ENCODE measurements at regions not wholly inside any gene's neighbourhood (a gene's known extent, or its start where the extent isn't known, plus 50 kb on each side); places are given as distances from the start of the nearest gene placed in this dataset.

DNA sequence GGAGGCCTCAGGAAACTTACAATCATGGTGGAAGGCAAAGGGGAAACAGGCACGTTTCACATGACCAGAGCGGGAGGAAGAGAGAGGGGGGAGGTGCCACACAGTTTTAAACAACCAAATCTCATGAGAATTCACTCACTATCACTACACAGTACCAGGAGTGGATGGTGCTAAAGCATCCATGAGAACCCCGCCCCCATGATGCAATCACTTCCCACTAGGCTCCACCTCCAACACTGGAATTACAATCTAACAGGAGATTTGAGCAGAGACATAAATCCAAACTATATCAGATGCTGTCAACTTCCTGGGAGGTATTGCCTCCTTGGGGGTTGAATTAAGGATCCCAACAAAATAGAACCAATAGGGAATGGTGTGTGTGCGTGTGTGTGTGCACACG lies 407.1 kb downstream of the MED10 start:
- DNase-seq (ENCODE audit: low read depth in 3 of 3, low spot score in 2 of 3): no peak

DNA sequence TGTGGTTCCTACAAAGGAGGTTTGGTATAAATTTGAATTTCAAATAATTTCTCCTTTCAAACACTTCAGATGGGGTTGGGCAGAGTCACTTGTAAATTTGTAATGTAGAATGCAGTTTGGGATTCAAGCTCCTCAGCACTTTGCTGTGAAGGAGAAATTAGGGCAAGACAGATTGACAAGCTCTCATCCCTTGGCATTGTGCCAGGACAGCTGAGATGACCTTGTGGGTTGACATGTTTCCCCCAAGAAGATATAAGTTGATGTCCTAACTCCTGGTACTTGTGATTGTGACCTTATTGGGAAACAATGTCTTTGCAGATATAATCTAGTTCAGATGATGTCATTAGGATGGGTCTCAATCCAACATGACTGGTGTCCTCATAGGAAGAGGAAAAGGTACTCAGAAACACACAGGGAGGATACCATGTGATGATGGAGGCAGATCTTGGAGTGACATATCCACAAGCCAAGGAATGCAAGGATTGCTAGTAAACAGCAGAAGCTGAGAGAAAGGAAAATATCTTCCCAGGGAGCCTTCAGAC lies 408.3 kb downstream of the MED10 start:
- no peak for DNase-seq (ENCODE audit: low read depth in 3 of 3, low spot score in 2 of 3)

DNA sequence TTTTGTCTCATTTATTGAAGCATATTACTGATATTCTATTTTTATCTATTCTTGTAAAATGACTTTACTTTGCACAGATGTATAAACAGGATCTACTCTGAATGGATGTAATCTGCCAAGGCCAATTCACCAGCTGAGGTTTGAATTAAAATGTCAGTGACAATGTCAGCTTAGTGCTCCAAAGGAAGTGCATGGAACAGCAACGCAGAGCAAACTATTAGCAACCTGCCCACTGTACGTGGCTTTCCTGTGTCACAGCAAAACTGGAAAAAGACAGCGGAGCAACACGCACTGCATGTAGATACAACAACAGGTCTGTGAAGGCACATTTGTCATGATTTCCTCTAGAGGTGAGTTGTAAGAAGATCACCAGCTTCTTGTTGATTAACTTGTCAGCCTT lies 409.4 kb downstream of the MED10 start:
- DNase-seq (ENCODE audit: low read depth in 3 of 3, low spot score in 2 of 3): no peak

DNA sequence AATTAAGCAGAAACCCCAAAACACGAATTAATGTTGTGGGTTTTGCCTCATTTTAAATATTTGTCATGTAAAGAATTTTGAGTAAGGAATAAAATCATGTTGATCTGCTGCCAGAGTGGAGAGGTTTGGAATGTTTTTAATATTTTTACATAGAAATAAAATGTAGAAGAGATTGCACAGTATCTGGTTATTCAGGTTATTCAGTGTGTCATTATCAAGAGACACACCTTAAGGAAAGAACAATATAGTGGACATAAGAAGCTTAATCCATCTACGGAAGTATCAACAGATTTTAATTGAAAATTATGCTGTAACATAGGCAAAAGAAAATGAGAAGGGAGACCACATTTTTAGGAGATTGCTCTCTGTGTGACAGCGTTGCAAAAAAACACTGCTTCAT lies 410.4 kb downstream of the MED10 start:
- no peak for DNase-seq (ENCODE audit: low read depth in 3 of 3, low spot score in 2 of 3)

DNA sequence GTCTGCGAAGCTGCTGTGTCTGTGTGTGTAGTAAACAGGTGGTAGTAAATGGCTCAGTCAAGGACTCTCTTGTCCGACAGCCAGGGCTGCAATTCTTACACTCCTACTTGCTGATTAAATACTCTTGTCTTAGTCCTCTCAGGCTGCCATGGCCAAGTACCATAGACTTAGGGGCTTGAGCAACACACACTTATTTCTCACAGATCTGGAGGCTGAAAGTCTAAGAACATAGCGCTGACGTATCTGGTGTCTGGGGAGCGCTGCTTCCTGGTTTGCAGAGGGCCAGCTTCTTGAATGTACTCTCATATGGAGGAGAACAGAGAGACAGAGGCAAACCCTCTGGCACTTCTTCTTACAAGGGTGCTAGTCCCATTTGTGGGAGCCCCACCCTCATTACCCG lies 411.0 kb downstream of the MED10 start:
- no peak for DNase-seq (ENCODE audit: low read depth in 3 of 3, low spot score in 2 of 3)

DNA sequence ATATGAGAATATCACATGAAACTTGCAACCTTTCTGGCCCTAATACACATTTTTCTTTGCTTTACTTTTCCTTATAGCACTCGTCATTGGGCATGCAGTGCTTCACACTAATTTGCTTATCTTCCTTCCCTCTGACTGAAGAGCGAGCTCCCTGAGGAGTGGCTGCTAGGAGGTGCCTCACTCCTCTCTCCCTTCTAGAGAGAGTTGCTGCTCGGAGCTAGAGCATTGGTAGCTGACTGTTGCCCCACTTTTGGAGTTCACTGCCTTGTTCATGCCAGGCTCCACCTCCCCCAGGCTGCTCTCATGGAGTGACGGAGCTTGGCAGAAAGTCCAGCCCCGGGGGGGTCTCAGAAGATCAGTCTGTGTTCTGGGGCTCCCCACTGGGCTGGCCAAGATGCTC lies 413.2 kb downstream of the MED10 start:
- DNase-seq (ENCODE audit: low read depth in 3 of 3, low spot score in 2 of 3): no peak

DNA sequence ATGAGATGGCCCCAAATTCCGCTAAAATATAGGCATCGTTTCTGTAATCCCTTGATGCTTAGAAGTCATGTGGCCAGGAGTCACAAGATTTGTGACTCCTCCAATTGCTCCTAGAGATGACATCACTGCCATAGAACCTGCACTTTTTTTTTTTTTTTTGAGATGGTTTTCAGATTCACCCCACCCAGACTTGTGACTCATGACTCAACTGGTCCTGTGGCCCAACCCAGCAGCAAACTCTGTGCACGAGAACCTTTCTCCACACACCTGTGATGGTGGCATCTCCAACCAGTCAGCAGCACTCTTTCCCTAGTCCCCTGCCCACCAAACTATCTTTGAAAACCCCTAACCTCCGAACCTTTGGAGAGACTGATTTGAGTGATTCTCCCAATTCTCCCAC lies 414.0 kb downstream of the MED10 start:
- no peak for DNase-seq (ENCODE audit: low read depth in 3 of 3, low spot score in 2 of 3)

DNA sequence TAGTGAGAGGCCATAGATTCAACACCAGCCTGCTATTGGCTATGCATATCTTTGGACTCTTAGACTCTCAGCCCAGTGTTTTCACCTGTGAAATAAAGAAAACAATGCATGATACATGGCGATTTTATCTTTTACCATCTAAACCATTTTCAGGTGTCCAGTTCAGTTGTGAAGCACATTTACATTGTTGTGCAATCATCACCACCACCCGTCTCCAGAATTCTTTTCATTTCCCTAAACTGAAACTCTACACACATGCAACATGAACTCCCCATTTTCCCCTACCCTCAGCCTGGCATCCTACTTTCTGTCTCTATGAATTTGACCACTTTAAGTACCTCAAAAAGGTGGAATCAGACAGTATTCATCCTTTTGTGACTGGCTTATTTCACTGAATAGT lies 420.6 kb downstream of the MED10 start:
- DNase-seq (ENCODE audit: low read depth in 3 of 3, low spot score in 2 of 3): no peak

DNA sequence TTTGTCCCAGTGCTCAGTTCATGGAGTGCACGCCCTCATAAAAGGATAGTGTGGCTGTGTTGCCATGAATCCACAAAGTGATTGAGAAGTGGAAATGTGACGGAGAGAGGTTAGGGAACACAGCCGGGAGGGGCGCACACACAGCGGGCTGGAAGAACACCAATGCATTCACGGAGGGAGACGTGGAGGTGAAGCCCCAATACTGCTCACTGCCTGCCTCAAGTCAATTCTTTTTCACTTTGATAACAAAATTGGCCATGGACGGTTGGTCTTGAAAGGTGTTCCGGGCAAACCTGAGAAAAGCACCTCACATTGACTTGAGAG lies 424.1 kb downstream of the MED10 start:
- no peak for DNase-seq (ENCODE audit: low read depth in 3 of 3, low spot score in 2 of 3)

DNA sequence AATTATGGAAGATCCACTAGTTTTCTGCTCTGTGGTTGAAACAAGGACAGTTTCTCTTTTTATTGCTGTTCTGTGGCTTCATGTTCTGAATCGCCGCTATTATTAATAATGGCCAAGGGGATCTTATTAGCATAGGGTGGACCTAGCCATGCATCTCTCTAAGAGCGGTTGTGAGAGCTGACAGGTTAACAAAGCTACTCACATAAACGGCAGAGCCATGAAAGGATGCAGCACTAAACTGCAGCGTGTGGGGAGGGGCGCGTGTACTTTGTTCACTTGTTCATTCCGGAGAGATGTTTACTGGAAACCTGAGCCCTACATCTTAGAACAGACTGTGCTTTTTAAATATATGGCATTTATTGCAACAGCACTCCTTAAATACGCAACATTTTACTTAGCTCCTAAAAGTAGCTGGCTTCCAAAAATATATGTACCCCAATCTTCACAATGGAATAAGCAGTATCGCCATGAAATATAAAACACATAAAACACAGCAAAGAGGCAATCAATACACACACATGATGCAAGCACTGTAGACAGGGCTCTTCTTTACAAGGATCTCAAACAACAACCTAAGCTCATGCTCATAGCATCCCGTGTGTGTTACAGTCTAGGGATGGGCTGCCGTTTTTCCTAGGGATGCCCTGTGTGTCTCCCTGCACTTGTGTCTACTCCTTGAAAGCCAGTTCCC lies 424.6 kb downstream of the MED10 start:
- no peak for DNase-seq (ENCODE audit: low read depth in 3 of 3, low spot score in 2 of 3)

DNA sequence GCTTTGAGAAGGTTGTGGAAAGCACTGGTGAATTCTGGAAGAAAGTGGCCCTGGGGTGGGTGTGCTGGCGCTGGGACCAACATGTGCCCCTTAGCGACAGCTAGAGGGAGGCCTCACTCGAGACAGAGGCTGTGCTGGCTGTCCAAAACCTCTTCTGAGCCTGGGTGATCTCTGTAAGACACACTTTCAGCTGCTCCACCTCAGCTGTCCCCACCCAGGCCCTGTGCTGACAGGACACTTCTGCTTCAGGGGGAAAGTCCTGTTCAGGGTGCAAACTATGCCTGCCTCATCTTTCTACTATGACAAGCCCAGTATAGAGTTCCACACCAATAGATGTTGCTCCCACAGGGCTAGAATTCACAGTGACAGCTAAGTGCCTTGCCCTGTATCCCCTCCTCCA lies 426.4 kb downstream of the MED10 start:
- no peak for DNase-seq (ENCODE audit: low read depth in 3 of 3, low spot score in 2 of 3)

DNA sequence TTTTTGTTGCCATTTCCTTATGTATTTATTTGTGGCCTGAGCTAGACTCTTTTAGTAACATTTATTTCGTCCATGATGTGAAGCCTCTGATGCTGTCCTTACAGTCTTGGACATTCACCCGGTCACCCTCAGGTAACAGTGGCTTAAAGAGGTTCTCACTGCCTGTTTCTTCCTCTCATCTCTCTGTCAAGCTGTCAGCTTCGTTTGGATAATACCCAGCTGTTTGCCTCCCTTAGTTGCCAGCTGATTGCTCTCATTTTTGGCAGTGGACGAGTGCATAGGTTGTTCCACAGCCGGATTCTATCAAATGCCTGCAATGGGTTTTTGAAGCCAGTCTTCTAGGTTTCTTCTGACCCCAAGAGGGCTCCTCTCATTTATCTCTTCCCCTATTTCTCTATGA lies 427.7 kb downstream of the MED10 start:
- DNase-seq (ENCODE audit: low read depth in 3 of 3, low spot score in 2 of 3): no peak

DNA sequence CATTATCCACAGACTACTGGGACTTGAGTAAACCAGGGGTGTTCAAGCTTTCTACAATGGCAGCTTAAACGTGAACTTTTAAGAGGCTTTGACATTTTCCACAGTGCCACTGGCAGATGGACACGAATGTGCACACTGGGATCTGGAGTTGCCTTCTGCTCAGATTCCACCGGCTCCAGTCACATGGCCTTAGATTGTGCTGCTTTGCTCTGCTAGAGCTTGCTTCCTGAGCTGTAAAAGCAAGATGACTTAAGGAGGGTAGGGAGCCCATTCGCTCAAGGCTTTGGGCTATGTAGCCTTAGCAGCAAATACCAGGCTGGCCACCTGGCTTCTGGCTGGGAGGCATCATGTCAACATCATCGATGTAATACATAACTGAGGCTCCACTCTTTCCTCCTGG lies 436.9 kb downstream of the MED10 start:
- DNase-seq (ENCODE audit: low read depth in 3 of 3, low spot score in 2 of 3): no peak

DNA sequence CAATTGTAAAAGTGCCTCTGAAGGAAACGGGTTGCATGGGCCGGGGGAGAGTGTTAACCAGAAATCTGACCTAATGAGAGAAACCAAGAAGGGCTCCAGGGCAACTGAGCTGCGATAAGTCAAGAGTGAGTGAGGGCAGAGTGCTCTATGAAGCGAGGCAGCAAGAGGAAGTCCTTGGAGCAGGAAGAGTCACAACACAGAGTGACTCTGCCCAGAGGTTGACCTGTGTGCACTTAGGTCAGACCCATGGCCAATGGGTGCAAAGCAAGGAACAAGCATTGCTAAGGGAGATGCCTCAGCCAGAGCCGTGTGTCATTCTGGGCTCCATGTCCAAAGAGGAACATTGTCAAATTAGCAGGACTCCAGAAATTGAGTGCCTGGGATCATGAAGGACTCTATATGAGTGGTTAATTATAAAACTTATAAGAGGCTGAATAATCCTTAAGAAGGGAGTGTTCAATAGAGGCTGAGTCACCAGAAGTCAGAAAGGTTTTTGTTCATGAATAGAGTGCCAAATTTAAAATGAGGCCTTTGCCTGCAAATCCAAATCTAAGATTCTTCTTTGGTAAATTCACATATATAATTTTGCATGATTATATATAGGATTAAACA lies 438.5 kb downstream of the MED10 start:
- DNase-seq (ENCODE audit: low read depth in 3 of 3, low spot score in 2 of 3): no peak

DNA sequence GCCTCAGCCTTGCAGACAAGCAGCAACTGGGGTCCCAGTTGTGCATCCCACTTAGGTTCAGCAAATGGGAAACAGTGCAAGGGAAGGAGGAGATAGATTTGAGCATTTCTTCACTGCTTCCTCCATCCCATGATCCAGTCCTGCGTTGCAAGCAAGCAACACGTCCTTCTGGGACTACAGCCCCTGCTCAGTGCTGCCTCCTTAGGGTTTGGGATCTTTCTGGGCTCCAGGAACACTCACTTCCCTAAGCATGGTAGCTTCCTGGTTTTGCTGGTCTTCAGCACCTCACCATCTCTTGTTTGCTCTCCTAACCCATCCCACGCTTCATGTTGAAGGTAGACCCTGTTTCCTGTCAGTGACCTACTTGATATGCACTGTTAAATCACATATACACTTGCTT lies 444.7 kb downstream of the MED10 start:
- DNase-seq (ENCODE audit: low read depth in 3 of 3, low spot score in 2 of 3): no peak

DNA sequence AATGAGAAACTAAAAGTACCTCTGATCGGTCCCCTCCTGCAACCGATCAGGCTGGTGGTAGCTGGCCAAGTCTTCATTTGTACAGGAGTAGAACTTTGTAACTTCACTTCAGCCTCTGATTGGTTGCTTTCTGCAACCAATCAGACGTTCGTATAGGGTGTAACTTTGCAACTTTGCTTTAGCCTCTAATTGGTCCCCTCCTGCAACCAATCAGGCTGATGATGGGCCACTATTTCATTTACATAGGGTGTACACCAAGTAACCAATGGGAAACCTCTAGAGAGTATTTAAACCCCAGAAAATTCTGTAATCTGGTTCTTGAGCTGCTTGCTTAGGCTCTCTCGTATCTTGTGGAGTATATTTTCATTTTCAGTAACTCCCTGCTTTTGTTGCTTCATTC lies 445.5 kb downstream of the MED10 start:
- no peak for DNase-seq (ENCODE audit: low read depth in 3 of 3, low spot score in 2 of 3)

DNA sequence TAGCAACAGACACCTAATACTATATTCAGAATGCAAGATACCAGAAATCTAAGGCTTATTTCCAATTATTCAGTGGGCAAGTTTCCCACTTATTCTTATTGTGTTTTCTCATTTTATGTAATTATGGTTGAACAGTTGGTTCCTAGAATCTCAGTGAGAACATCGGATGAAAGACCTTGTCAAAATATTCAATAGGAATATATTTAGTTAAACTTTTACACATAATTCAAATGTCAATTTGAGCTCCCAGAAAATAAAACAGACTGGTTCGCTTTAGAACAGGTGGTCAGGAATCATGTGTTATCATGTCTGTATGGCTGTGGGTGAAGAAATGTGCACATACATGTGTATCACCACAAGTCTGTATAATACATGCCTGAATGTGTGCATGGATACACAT lies 447.8 kb downstream of the MED10 start:
- no peak for DNase-seq (ENCODE audit: low read depth in 3 of 3, low spot score in 2 of 3)

DNA sequence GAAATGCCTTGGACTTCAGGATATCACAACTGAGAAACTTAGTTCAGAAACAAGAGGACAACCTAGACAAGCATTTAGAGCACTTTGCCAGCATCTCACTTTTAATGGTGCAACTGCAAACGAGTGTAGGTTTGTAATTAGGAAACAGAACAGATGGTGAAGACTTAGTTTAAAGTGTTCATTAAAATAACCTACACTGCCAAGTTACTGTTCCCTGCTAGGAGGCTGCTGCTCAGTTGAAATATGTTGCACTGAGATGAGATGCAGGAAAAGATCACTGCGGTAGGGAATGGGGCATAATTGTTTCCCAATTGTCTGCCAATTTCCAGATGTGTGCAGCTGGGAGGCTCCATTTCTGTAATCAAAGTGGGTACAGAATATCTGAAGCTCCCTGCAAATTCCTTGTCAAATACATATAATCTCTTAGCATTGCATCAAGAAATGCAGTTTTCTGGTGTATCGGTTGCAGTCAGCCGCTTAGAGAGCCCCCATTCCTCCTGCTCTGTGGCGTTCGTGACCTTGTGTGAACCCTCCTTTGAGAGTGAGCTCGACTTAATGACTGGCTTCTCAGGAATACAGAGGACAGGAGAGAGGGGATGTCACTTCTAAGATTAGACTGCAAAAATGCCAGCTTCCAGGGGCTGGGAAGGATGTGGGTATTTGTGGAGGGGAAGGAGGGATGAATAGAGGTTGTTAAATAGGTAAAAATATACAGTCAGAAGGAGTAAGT lies 448.9 kb downstream of the MED10 start:
- DNase-seq (ENCODE audit: low read depth in 3 of 3, low spot score in 2 of 3): no peak

DNA sequence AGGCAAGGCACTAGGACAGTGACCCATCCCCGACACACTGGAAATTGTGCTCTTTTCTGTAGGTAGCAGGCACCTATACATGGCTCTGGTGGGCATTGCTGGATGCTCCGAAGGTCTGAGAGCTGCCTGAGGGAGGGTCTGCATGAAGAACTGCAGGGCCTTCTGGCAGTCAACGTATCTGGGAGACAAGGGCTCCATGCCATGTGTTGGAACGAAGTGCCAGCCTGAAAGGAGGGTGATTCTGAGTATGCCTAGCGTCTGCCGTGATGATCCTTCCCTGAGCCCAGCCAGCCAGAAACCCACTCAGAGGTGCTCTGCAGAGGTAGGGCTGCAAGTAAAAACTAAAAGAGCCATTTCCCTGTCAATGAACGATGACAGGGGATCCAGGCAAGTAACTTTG lies 453.2 kb downstream of the MED10 start:
- DNase-seq (ENCODE audit: low read depth in 3 of 3, low spot score in 2 of 3): no peak

DNA sequence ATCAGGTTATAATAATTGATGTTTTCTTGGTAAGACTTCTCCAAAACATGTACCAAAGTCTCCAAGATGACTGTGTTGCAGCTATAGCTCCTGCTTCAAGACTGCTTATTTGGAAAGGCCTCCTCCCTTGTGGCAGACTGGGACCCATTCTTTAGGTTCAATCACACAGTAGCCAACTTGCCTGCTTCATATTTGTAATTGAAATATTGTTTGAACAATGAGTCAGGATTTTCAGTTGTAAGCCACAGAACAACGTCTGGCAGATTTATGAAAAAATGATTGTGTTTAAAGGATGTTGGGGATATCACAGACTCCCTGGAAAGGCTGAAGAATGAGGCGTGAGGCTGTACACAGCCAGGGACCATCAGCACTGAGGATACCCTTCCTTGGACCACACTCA lies 458.9 kb downstream of the MED10 start:
- DNase-seq (ENCODE audit: low read depth in 3 of 3, low spot score in 2 of 3): no peak

DNA sequence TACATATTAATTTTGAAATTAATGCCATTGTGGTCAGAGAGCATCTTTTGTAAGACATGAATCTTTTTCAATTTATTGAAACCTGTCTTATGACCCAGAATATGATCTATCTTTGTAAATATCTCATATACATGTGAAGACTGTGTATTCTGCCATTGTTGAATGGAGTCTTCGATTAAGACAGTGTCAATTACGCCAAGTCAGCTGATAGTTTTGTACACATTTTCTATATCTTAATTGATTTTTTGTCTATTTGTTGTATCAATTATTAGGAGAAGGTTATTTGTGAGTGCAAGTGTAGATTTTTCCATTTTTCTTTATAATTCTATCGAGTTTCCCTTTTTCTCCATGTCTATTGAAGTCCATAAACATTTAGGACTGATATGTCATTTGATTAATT lies 471.6 kb downstream of the MED10 start:
- DNase-seq (ENCODE audit: low read depth in 3 of 3, low spot score in 2 of 3): no peak

DNA sequence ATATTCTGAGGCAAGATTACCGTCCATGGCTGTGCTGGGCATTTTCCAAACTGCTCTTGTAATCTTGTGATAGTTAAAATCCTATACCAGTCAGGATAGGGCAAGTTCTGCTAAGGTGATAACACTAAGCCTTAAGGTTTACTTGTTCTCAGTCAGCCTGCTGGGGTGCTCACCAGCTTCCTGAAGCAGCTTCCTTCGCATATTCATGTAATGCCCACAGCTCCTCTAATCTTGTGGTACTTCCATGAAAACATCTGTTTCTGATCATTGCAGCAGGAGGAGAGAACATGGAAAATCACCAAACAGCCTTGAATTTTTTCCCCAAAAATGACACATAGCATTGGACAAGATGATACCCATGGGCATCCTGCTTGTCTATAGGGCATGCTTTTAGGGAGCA lies 473.2 kb downstream of the MED10 start:
- no peak for DNase-seq (ENCODE audit: low read depth in 3 of 3, low spot score in 2 of 3)
